ENCODE measurements at regions not wholly inside any gene's neighbourhood (a gene's known extent, or its start where the extent isn't known, plus 50 kb on each side); places are given as distances from the start of the nearest gene placed in this dataset.

- TF ChIP-seq CTCF (conservative IDR thresholded peaks at IDR 0.05) = no peak
- no peak for TF ChIP-seq ZFX (IDR thresholded peaks at IDR 0.05)
Observed at GRCh38 chrX:36575670-36576069, 432.5 kb upstream of the FAM47C start.
